ENCODE measurements at regions not wholly inside any gene's neighbourhood (a gene's known extent, or its start where the extent isn't known, plus 50 kb on each side); places are given as distances from the start of the nearest gene placed in this dataset.

- Histone ChIP-seq H3K4me3 (ENCODE audit: low read depth, low read length) (no peak overlapping the region), H3K27me3 (ENCODE audit: control insufficient read depth, insufficient read depth, low read length) (peaks cover 55% of the 10 kb centered on the region), H3K9me3 (ENCODE audit: control insufficient read depth, insufficient read depth, low read length) (peaks cover 7% of the 10 kb centered on the region; the same call in 1 of the 2 replicates), H3K27ac (ENCODE audit: low read depth, low read length) (no peak overlapping the region)
- ChIA-PET CTCF (interaction anchor here (0.5 to 14.9 kb wide), 8 partner anchors 8 to 392 kb away, joined by 3 to 223 read pairs (median 4); no protein-coding TSS in a partner anchor), POLR2A (no interaction called here)
- TF ChIP-seq CTCF (IDR thresholded peaks at IDR 0.05; ENCODE audit: low read depth, low read length), result no peak
- no peak for DNase-seq (ENCODE audit: low read depth, low spot score)
These were observed 196.5 kb downstream of the TFCP2L1 start for GRCh38 chr2:121088251-121089165.

GRCh38 chr2:121089166-121089510 is 195.9 kb downstream of the TFCP2L1 start:
- Histone ChIP-seq H3K27ac (ENCODE audit: low read depth, low read length) (no peak overlapping the region), H3K4me3 (ENCODE audit: low read depth, low read length) (no peak overlapping the region), H3K9me3 (ENCODE audit: control insufficient read depth, insufficient read depth, low read length) (peaks cover 7% of the 10 kb centered on the region; the same call in 1 of the 2 replicates), H3K27me3 (ENCODE audit: control insufficient read depth, insufficient read depth, low read length) (peaks cover 51% of the 10 kb centered on the region)
- CTCF ChIA-PET, result interaction anchor here (0.5 to 2.4 kb wide), 2 partner anchors 8 to 9 kb away, joined by 5 to 10 read pairs; no protein-coding TSS in a partner anchor
- no peak for DNase-seq (ENCODE audit: low read depth, low spot score)
- TF ChIP-seq CTCF (IDR thresholded peaks at IDR 0.05; ENCODE audit: low read depth, low read length), result no peak
- POLR2A ChIA-PET, result no interaction called here

- Histone ChIP-seq H3K27ac (ENCODE audit: low read depth, low read length) (no peak overlapping the region), H3K9me3 (ENCODE audit: control insufficient read depth, insufficient read depth, low read length) (peaks cover 7% of the 10 kb centered on the region; the same call in 1 of the 2 replicates), H3K27me3 (ENCODE audit: control insufficient read depth, insufficient read depth, low read length) (peaks cover 51% of the 10 kb centered on the region), H3K4me3 (ENCODE audit: low read depth, low read length) (no peak overlapping the region)
- no peak for DNase-seq (ENCODE audit: low read depth, low spot score)
- TF ChIP-seq CTCF (IDR thresholded peaks at IDR 0.05; ENCODE audit: low read depth, low read length), result no peak
- CTCF ChIA-PET, result interaction anchor here (0.7 to 2.4 kb wide), 2 partner anchors 10 to 1084 kb away, joined by 3 to 10 read pairs; no protein-coding TSS in a partner anchor
- POLR2A ChIA-PET, result no interaction called here
These were observed 194.8 kb downstream of the TFCP2L1 start for GRCh38 chr2:121090088-121090715.

GRCh38 chr2:121092095-121092494 is 192.9 kb downstream of the TFCP2L1 start:
- peaks cover 7% of the 10 kb centered on the region for H3K9me3 ChIP-seq (ENCODE audit: control insufficient read depth, insufficient read depth, low read length)
- ChIA-PET CTCF (interaction anchor here (0.6 to 1.5 kb wide), 5 partner anchors 9 to 357 kb away, joined by 3 to 6 read pairs (median 3); no protein-coding TSS in a partner anchor), POLR2A (no interaction called here)
- no peak overlapping the region for H3K4me3 ChIP-seq (ENCODE audit: low read depth, low read length)
- DNase-seq (ENCODE audit: low read depth, low spot score), result no peak
- TF ChIP-seq CTCF (IDR thresholded peaks at IDR 0.05; ENCODE audit: low read depth, low read length), result no peak
- no peak overlapping the region for H3K27ac ChIP-seq (ENCODE audit: low read depth, low read length)
- H3K27me3 ChIP-seq (ENCODE audit: control insufficient read depth, insufficient read depth, low read length), result peaks cover 42% of the 10 kb centered on the region

All from AG04450 (cell line).